ENCODE measurements at regions not wholly inside any gene's neighbourhood (a gene's known extent, or its start where the extent isn't known, plus 50 kb on each side); places are given as distances from the start of the nearest gene placed in this dataset.
A peak's percentile ranks its signal among the peaks of the same experiment; 100 is the strongest.
"Not testable (repeated sequence)": the region's sequence is repeated elsewhere in the genome, so short reads cannot be mapped to it uniquely, and the experiment has no call there.

DNA sequence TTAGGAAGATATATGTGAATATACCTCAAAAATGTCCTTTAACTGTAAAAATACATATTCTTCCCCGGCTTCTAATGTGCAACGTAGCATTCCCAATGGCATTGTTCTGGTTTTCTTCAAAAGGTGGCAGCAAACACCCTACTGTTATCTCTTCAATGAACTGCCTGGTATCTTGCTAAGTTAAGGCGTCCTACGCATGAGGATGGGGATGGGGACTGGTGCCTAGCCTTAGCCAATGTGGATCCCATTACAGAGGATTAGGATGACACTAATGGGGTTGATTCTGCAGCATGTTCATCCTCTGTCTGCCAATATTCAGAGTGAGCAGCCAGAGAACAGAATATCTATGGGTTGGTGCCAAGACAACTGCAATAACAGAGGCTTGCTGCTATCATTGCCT, 334.9 kb upstream of the ADGRL3 start:
- no peak for DNase-seq (ENCODE audit: low read depth)

DNA sequence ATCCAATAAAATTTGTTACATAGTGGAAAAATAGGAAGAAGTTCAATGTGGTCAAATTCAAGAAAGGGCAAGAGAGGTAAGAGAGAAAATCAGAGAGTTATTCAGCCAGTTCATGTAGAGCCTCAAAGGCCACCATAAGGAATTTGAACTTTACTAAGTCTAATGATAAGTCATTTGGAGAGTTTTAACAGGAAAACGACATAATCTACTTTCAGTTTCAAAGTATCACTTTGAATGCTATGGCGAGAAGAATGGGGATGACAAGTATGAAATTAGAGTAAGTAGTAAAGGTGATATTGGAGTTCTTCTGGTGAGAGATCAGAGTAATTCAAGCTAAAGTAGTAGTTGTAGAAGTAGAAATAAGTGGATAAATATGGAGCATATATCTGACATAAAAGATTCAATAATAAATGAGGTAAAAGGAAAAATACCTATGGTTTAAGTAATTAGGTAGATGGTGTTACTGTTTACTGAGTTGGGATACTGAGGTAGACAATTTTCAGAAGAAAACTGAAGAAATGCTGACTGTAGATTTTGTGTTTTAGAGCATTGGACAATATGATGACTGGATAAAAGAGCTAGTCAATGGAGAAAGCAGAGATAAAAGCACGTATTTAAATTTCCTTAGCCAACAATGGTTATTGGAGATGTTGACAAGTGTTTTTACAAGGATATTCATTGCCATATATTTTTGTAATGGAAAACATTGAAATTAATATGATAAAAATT, 331.7 kb upstream of the ADGRL3 start:
- no peak for DNase-seq (ENCODE audit: low read depth)

DNA sequence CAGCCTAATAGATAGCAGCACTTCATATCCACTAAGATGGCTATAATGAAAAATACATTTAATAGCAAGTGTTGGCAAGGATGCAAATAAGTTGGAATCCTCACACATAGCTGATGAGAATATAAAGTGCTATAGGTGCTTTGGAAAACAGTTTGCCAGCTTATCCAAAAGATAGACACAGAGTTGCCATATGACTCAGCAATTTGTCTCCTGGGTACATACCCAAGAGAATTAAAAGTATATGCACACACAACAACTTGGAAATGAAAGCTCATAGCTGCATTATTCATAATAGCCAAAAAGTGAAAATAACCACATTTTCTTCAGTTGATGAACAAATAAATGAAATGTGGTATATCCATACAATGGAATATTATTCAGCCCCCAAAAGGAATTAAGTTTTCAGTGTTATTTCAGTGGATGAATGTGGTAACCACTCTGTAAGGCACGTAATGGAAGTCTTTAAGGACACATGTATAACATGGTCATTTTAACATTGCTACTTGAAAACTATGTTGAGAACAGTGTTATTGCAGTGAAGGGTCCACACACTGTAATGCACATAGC, 320.9 kb upstream of the ADGRL3 start:
- DNase-seq (ENCODE audit: low read depth) = no peak

GRCh38 chr4:60884587-60884986, 315.5 kb upstream of the ADGRL3 start:
- DNase-seq (ENCODE audit: low read depth) = no peak

DNA sequence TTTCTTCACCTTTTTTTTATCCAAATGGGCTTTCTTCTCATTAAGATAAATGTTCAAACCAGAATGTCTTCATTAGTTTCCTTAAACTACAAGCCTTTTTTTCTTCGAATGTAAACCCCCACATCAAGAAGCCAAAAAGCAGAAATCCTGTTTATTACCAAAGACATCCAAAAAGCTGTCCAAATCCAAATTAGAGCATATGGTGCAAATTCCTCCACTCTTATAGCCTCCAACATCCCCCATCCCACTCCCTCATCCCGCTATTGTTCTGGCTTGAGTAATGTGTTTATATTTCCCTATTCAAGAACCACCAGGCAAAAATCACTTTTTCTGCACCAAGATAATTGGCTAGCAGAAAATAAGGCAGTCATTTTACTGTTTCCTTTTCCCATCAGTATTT, 315.1 kb upstream of the ADGRL3 start:
- DNase-seq (ENCODE audit: low read depth) = no peak

- DNase-seq (ENCODE audit: low read depth) = no peak
These were observed 309.4 kb upstream of the ADGRL3 start for GRCh38 chr4:60890743-60891142.

DNA sequence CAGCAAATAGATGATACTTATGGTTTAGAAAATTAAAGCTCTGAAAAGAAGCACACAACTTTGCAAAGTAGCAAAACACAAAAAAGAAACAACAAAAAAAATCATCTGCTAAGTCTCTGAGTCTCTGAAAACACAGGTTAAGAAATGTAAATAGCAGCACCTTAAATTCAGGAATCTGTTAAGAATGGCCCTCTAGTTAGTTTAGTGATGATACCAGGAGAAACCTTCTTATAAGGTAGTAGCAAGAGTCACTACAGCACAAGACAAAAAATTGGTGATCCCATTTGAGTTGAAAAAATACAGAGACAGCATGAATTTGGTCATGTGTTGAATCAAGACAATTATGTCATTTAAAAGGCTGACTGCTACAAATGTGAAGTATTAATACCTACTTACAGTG, 308.2 kb upstream of the ADGRL3 start:
- no peak for DNase-seq (ENCODE audit: low read depth)

DNA sequence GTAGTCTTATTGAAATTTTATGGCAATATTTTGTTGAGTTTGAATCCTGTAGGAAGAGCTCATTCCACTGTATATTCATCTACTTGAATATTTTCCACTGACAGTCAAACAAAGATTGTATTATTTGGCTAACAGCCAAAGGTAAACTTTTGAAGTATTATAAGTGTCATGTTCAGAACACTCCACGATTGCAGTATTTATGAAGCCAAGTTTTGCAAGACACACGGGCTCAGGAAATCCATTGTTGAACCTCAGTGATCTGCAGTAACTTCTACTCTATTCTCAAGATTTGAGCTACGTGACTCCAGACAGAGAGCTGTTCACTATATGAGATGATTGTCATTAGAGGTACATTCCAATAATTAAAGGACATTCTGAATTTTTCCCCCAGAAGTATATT, 302.7 kb upstream of the ADGRL3 start:
- DNase-seq (ENCODE audit: low read depth) = no peak

DNA sequence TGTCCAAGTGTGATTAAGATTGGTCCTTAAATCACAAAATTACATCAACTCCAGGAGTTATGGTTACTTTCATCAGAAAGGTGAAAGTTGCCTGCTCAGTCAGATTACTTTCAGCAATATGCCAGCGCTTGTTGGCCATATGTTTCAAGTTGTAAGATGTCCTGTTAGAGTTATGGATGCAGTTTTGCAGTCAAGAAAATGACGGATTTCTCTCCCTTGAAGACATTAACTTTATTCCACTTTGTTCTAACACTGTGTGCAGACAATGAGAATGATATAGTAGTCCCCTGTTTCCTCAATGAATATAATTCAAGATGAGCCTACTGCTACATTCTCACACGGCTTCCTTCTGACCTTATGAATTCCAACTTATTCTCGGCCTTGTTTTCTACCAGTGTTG, 295.0 kb upstream of the ADGRL3 start:
- DNase-seq (ENCODE audit: low read depth) = no peak

- DNase-seq (ENCODE audit: low read depth) = no peak
These were observed 289.0 kb upstream of the ADGRL3 start for GRCh38 chr4:60911127-60911526.

DNA sequence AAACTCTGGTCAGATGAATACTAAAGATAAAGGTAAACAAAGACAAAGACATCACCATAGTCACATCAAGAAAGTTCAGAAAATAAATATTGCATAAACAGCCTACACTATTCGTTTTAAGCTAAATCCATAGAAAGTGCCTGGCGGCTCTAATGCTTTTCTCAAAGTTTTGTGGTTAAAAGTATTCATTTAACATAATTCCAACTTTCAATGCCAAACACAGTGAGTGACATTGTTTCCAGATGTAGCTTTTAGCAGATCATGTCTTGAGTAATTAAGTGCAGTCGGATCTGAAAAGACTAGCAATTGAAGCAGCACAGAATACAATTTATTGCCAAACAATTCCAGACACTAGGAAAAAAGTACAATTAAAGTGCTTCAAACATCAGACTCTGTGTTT, 287.1 kb upstream of the ADGRL3 start:
- DNase-seq (ENCODE audit: low read depth) = no peak

- no peak for DNase-seq (ENCODE audit: low read depth)
These were observed 286.5 kb upstream of the ADGRL3 start for GRCh38 chr4:60913671-60914070.

DNA sequence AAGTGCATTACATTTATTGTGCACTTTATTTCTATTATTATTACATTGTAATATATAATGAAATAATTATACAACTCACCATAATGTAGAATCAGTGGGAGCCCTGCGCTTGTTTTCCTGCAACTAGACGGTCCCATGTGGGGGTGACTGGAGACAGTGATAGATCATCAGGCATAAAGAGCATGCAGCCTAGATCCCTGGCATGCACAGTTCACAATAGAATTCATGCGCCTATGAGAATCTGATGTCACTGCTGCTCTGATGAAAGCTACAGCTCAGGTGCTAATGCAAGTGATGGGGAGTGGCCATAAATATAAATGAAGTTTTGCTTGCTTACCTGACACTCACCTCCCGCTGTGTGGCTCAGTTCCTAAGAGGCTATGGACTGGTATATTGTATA, 278.4 kb upstream of the ADGRL3 start:
- DNase-seq (ENCODE audit: low read depth) = not testable (repeated sequence)

GRCh38 chr4:60923075-60923474, 277.1 kb upstream of the ADGRL3 start:
- DNase-seq (ENCODE audit: low read depth) = no peak

GRCh38 chr4:60926624-60927023, 273.5 kb upstream of the ADGRL3 start:
- no peak for DNase-seq (ENCODE audit: low read depth)

GRCh38 chr4:60930866-60931265, 269.3 kb upstream of the ADGRL3 start:
- no peak for DNase-seq (ENCODE audit: low read depth)

- no peak for DNase-seq (ENCODE audit: low read depth)
These were observed 265.4 kb upstream of the ADGRL3 start for GRCh38 chr4:60934566-60935295.

DNA sequence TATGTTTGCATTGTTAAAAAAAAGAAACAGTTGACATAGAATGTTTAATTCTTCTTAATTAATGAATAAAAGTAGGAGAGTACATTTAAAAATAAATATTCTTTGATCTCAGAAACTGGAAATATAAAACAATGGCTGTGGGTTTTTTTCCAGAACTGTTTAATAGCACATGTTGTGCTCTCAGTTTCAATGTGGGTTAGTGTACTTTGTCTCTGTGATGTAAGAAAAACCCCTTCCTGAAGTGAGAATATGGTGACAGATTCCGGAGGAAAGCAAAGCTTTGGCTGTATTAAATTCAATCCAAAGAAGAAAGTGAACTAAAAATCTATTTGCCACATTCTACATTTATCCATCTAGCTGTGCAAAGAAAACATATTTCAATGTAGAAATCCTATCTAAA, 261.9 kb upstream of the ADGRL3 start:
- no peak for DNase-seq (ENCODE audit: low read depth)

- DNase-seq (ENCODE audit: low read depth) = peak; percentile 2
These were observed 261.5 kb upstream of the ADGRL3 start for GRCh38 chr4:60938621-60939020.

DNA sequence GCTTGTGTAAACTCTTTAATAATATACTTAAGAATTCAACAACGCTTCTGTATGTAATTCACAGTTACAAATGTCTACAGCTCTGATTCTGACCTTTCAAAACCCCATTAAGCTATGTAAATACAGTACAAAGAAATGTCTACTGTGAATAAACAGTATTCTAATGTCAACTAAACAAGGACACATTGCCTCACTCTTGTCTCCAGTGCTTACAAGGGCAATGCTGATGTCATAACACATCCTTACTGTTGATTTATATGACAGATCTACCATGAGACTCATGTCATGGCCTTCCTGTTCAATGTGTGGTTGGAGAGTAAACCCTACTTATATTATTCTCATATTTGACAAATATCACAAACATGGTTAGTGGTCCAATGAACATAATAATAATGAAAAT, 256.1 kb upstream of the ADGRL3 start:
- DNase-seq (ENCODE audit: low read depth) = no peak

GRCh38 chr4:60945641-60946040, 254.5 kb upstream of the ADGRL3 start:
- DNase-seq (ENCODE audit: low read depth) = peak; percentile 21

GRCh38 chr4:60948008-60948407, 252.1 kb upstream of the ADGRL3 start:
- peak; percentile 9 for DNase-seq (ENCODE audit: low read depth)

GRCh38 chr4:60952921-60953320, 247.2 kb upstream of the ADGRL3 start:
- no peak for DNase-seq (ENCODE audit: low read depth)

Data from Daoy (cell line).